GM12878 (cell line): ENCODE measurements at regions not wholly inside any gene's neighbourhood (a gene's known extent, or its start where the extent isn't known, plus 50 kb on each side); places are given as distances from the start of the nearest gene placed in this dataset.

ENCODE experiments used
- ATAC-seq: fragments of 200-7000 bp; cut with Tn5 transposase; 3 replicates; pipeline ENCODE4 v1.9.1; 2020; ENCODE audit warnings: mild to moderate bottlenecking, moderate library complexity
- BruUV-seq: library from RNA; stranded (reverse); fragments of 400-500 nt; replicated peaks from 2 replicates; lab custom pipeline; 2021; lab: Mats Ljungman, UMichigan
- CTCF ChIA-PET: fragments of 300-600 bp; sonication (Branson Sonifier 250); formaldehyde crosslinking; extraction: SDS; loops from one replicate; lab custom pipeline; 2021; ENCODE audit warnings: inconsistent platforms; lab: Yijun Ruan, JAX
- POLR2A ChIA-PET: fragments of 350-600 bp; formaldehyde crosslinking; extraction: SDS; loops from one replicate; lab custom pipeline; 2021; ENCODE audit warnings: inconsistent platforms; lab: Charles Lee
- RAD21 ChIA-PET: fragments of 300-600 bp; sonication (Branson Sonifier 250); formaldehyde crosslinking; loops from one replicate; lab custom pipeline; 2023; ENCODE audit warnings: antibody characterized with exemption; ENCODE audit not compliant: unreplicated experiment; lab: Charles Lee
- SMC1A ChIA-PET: fragments of 300-600 bp; sonication (Branson Sonifier 250); formaldehyde crosslinking; loops from one replicate; lab custom pipeline; 2023; ENCODE audit not compliant: unreplicated experiment, uncharacterized antibody; lab: Charles Lee
- DNase-seq: peaks from one replicate; pipeline ENCODE4 v3.0.0-alpha.2; 2011; ENCODE audit warnings: low read depth, low spot score
- FAIRE-seq: peaks from 3 replicates; lab custom pipeline; 2011; peaks lifted over from hg19 to GRCh38; lab: Jason Lieb, UNC
- H2AFZ ChIP-seq: 2 replicates; pipeline ENCODE4 v1.6.0; 2011; ENCODE audit warnings: low read depth, low read length, control low read depth; ENCODE audit not compliant: control insufficient read depth
- H3K27ac ChIP-seq: 2 replicates; pipeline ENCODE4 v1.5.1; 2011; ENCODE audit warnings: control low read depth; ENCODE audit not compliant: control insufficient read depth, insufficient read depth
- H3K27me3 ChIP-seq, 2 experiments: replicated peaks in 1 of 2; 2 replicates each; pipeline versions ENCODE4 v1.6.0 to v1.6.1; 2011; ENCODE audit warnings: low read length in 1 of 2; ENCODE audit not compliant: control insufficient read depth in 2 of 2, insufficient read depth in 2 of 2
- H3K36me3 ChIP-seq, 2 experiments: 2 replicates each; pipeline ENCODE4 v1.5.1; 2011; ENCODE audit warnings: low read length in 1 of 2; ENCODE audit not compliant: control insufficient read depth in 2 of 2, insufficient read depth in 2 of 2
- H3K4me1 ChIP-seq: 2 replicates; pipeline ENCODE4 v1.6.1; 2011; ENCODE audit warnings: mild to moderate bottlenecking, low read length, moderate library complexity, mixed read lengths; ENCODE audit not compliant: control insufficient read depth, insufficient read depth
- H3K4me2 ChIP-seq: 2 replicates; pipeline ENCODE4 v1.6.0; 2011; ENCODE audit warnings: control low read depth; ENCODE audit not compliant: control insufficient read depth, insufficient read depth
- H3K4me3 ChIP-seq: fragments of 200-600 bp; sonication (generic); 2 replicates; pipeline ENCODE4 v1.5.1; 2016
- H3K79me2 ChIP-seq: 2 replicates; pipeline ENCODE4 v1.6.0; 2011; ENCODE audit warnings: low read length; ENCODE audit not compliant: control insufficient read depth, insufficient read depth
- H3K9ac ChIP-seq: 2 replicates; pipeline ENCODE4 v1.8.0; 2011; ENCODE audit warnings: low read length, control low read depth, mixed read lengths; ENCODE audit not compliant: control insufficient read depth, insufficient read depth
- H3K9me3 ChIP-seq: replicated peaks from 3 replicates; pipeline ENCODE4 v1.5.1; 2011; ENCODE audit warnings: mild to moderate bottlenecking, low read length; ENCODE audit not compliant: control insufficient read depth, insufficient read depth
- H4K20me1 ChIP-seq: 2 replicates; pipeline ENCODE4 v1.6.0; 2011; ENCODE audit not compliant: control insufficient read depth, insufficient read depth
- ATF3 ChIP-seq: IDR thresholded peaks from 2 replicates; pipeline ENCODE4 v1.6.1; 2011; ENCODE audit warnings: low read depth, mild to moderate bottlenecking, low read length, moderate library complexity, borderline replicate concordance; ENCODE audit errors: extremely low read depth
- CBX3 ChIP-seq: fragments of 200-600 bp; sonication (generic); IDR thresholded peaks from 2 replicates; pipeline ENCODE4 v1.6.1; 2016; ENCODE audit warnings: low read depth, borderline replicate concordance
- CREM ChIP-seq: IDR thresholded peaks from 2 replicates; pipeline ENCODE4 v1.6.1; 2014; ENCODE audit warnings: antibody characterized with exemption, low read depth
- ESRRA ChIP-seq: IDR thresholded peaks from 2 replicates; pipeline ENCODE4 v1.6.1; 2012; ENCODE audit warnings: mild to moderate bottlenecking, low read length, improper control_type of control experiment
- FOS ChIP-seq: IDR thresholded peaks from 3 replicates; pipeline ENCODE4 v1.6.1; 2011; ENCODE audit warnings: borderline replicate concordance; ENCODE audit not compliant: insufficient read length; ENCODE audit errors: extremely low read depth
- FOXK2 ChIP-seq: fragments of 450-650 bp; IDR thresholded peaks from 2 replicates; pipeline ENCODE4 v1.6.1; 2017; ENCODE audit warnings: mild to moderate bottlenecking, moderate library complexity
- FOXM1 ChIP-seq: IDR thresholded peaks from 2 replicates; pipeline ENCODE4 v1.6.1; 2012; ENCODE audit warnings: low read depth, mild to moderate bottlenecking, inconsistent platforms, low read length, moderate library complexity
- IKZF2 ChIP-seq, 2 experiments: fragments of 450-650 bp; IDR thresholded peaks; 2 replicates each; pipeline ENCODE4 v1.6.1; 2017; ENCODE audit warnings: mild to moderate bottlenecking in 2 of 2, moderate library complexity in 2 of 2
- IRF5 ChIP-seq: fragments of 450-650 bp; IDR thresholded peaks from 2 replicates; pipeline ENCODE4 v1.6.1; 2017; ENCODE audit warnings: borderline replicate concordance
- LARP7 ChIP-seq: fragments of 450-650 bp; IDR thresholded peaks from 2 replicates; pipeline ENCODE4 v1.6.1; 2017; ENCODE audit warnings: mild to moderate bottlenecking
- MEF2B ChIP-seq: fragments of 450-650 bp; IDR thresholded peaks from 2 replicates; pipeline ENCODE4 v1.6.1; 2018; ENCODE audit warnings: mild to moderate bottlenecking, moderate library complexity; ENCODE audit not compliant: partially characterized antibody, poor library complexity, severe bottlenecking
- MXI1 ChIP-seq: fragments of 150-350 bp; IDR thresholded peaks from 2 replicates; pipeline ENCODE4 v1.6.1; 2011; ENCODE audit warnings: low read depth, mild to moderate bottlenecking, inconsistent platforms, low read length, improper control_type of control experiment
- NR2C1 ChIP-seq: fragments of 450-650 bp; IDR thresholded peaks from 2 replicates; pipeline ENCODE4 v1.6.1; 2017; ENCODE audit warnings: antibody characterized with exemption, mild to moderate bottlenecking, moderate library complexity
- NRF1 ChIP-seq: conservative IDR thresholded peaks from 2 replicates; pipeline ENCODE4 v1.6.1; 2011; ENCODE audit warnings: mild to moderate bottlenecking, low read depth, low read length, improper control_type of control experiment
- PRDM15 ChIP-seq: fragments of 450-650 bp; formaldehyde crosslinking; IDR thresholded peaks from 2 replicates; pipeline ENCODE4 v1.4.0; 2020; ENCODE audit warnings: mild to moderate bottlenecking, moderate library complexity
- RELA ChIP-seq: fragments of 450-650 bp; IDR thresholded peaks from 2 replicates; pipeline ENCODE4 v1.8.0; 2014; ENCODE audit warnings: borderline replicate concordance; ENCODE audit not compliant: partially characterized antibody
- STAT1 ChIP-seq: fragments of 450-650 bp; conservative IDR thresholded peaks from 2 replicates; pipeline ENCODE4 v1.6.1; 2014; ENCODE audit warnings: antibody characterized with exemption, mild to moderate bottlenecking
- YBX1 ChIP-seq: fragments of 450-650 bp; IDR thresholded peaks from 2 replicates; pipeline ENCODE4 v1.6.1; 2016; ENCODE audit warnings: antibody characterized with exemption
- ZBED1 ChIP-seq: IDR thresholded peaks from 2 replicates; pipeline ENCODE4 v1.6.1; 2016; ENCODE audit warnings: borderline replicate concordance
- ZNF207 ChIP-seq: fragments of 450-650 bp; IDR thresholded peaks from 2 replicates; pipeline ENCODE4 v1.6.1; 2014; ENCODE audit warnings: antibody characterized with exemption, mild to moderate bottlenecking, borderline replicate concordance
- ZNF217 ChIP-seq: fragments of 450-650 bp; IDR thresholded peaks from 2 replicates; pipeline ENCODE4 v1.6.1; 2017; ENCODE audit warnings: antibody characterized with exemption, mild to moderate bottlenecking
- WGBS: methylation state at CpG from one replicate; pipeline ENCODE4 v1.1.6; 2016; ENCODE audit warnings: low lambda C conversion rate; ENCODE audit not compliant: insufficient replicate concordance, insufficient coverage; ENCODE audit errors: missing lambda C conversion rate; 5-methylcytosine and 5-hydroxymethylcytosine counted together
- in situ Hi-C: fragments of 300-500 bp; cut with MboI; formaldehyde crosslinking; loops from 9 replicates; pipeline ENCODE4 v1.14.3; 2018; ENCODE audit warnings: mixed read lengths
- intact Hi-C: fragments of 100-400 bp; cut with micrococcal nuclease; formaldehyde crosslinking; loops from one replicate; pipeline ENCODE4 v1.14.2; 2022; ENCODE audit not compliant: unreplicated experiment

- TF ChIP-seq LARP7 (no peak), NRF1 (no peak), FOXM1 (no peak), FOS (no peak), CBX3 (no peak), NR2C1 (no peak), MEF2B (no peak), ESRRA (no peak), MXI1 (no peak)
Observed at GRCh38 chr4:174055344-174055743, 228.1 kb downstream of the FBXO8 start (continued).

GRCh38 chr4:174053895-174054294, 229.6 kb downstream of the FBXO8 start:
- no peak overlapping the region for H3K9ac ChIP-seq
- WGBS = 41% methylated on average over 2 of the region's 2 CpGs
- H3K27me3 ChIP-seq = no peaks in the 10 kb centered on the region
- H3K4me2 ChIP-seq = no peak overlapping the region
- no peaks in the 10 kb centered on the region for H4K20me1 ChIP-seq
- H3K79me2 ChIP-seq = no peaks in the 10 kb centered on the region
- no peak overlapping the region for H2AFZ ChIP-seq
- FAIRE-seq (no peak), ATAC-seq (no peak), DNase-seq (no peak)
- no peaks in the 10 kb centered on the region for H3K36me3 ChIP-seq
- no peak overlapping the region for H3K4me3 ChIP-seq
- BruUV-seq = no TSS peak
- H3K4me1 ChIP-seq = no peaks in the 10 kb centered on the region
- in situ Hi-C loops (no loop called here), intact Hi-C loops (no loop called here)
- POLR2A ChIA-PET = no interaction called here
- SMC1A ChIA-PET = no interaction called here
- H3K9me3 ChIP-seq = no peaks in the 10 kb centered on the region
- CTCF ChIA-PET = no interaction called here
- RAD21 ChIA-PET = no interaction called here
- no peak overlapping the region for H3K27ac ChIP-seq
- no peak for TF ChIP-seq ZBED1
- TF ChIP-seq PRDM15 = no peak
- TF ChIP-seq IKZF2 (IDR thresholded peaks at IDR 0.05) = no peak
- TF ChIP-seq FOXK2 = no peak
- TF ChIP-seq YBX1 = no peak
- TF ChIP-seq ATF3 = no peak
- TF ChIP-seq CREM = no peak
- no peak for TF ChIP-seq ZNF207
- TF ChIP-seq ZNF217 = no peak
- TF ChIP-seq STAT1 = no peak
- no peak for TF ChIP-seq IRF5
- TF ChIP-seq FOS = no peak
- no peak for TF ChIP-seq ESRRA
- no peak for TF ChIP-seq RELA
